Tibial nerve (tissue), 4 donors: ENCODE measurements at regions not wholly inside any gene's neighbourhood (a gene's known extent, or its start where the extent isn't known, plus 50 kb on each side); places are given as distances from the start of the nearest gene placed in this dataset.
"Not testable (repeated sequence)": the region's sequence is repeated elsewhere in the genome, so short reads cannot be mapped to it uniquely, and the experiment has no call there.

Experiments
- DNase-seq, 2 donors: peaks; one replicate each; pipeline ENCODE4 v3.0.0-alpha.2; 2019; ENCODE audit warnings: low spot score in 2 of 2
- H3K27ac ChIP-seq, 4 donors: fragments of 200-600 bp; sonication (generic) in 3 of 4; one replicate each; pipeline ENCODE4 v1.5.1; 2017 to 2019; ENCODE audit warnings: mild to moderate bottlenecking in 1 of 4
- H3K27me3 ChIP-seq, 2 donors: fragments of 200-600 bp; sonication (generic) in 1 of 2; one replicate each; pipeline versions ENCODE4 v1.5.1 to v1.6.0; 2017 to 2019
- H3K36me3 ChIP-seq, 3 donors: fragments of 200-600 bp; sonication (generic); one replicate each; pipeline ENCODE4 v1.5.1; 2018 to 2019
- H3K4me1 ChIP-seq, 4 donors: fragments of 200-600 bp; sonication (generic) in 3 of 4; one replicate each; pipeline ENCODE4 v1.5.1; 2017 to 2019
- H3K4me3 ChIP-seq, 4 donors: fragments of 200-600 bp; sonication (generic) in 3 of 4; one replicate each; pipeline ENCODE4 v1.5.1; 2017 to 2019; ENCODE audit warnings: mild to moderate bottlenecking in 1 of 4, moderate library complexity in 1 of 4
- H3K9me3 ChIP-seq, 4 donors: fragments of 200-600 bp; sonication (generic) in 3 of 4; one replicate each; pipeline ENCODE4 v1.5.1; 2017 to 2019
- CTCF ChIP-seq, 5 experiments: fragments of 200-600 bp in 3 of 5; fragments of 450-650 bp in 2 of 5; sonication (generic) in 3 of 5; IDR thresholded peaks; one replicate each; pipeline ENCODE4 v1.5.1; 2016 to 2019; ENCODE audit warnings: antibody characterized with exemption in 5 of 5, mild to moderate bottlenecking in 3 of 5, moderate library complexity in 2 of 5
- EP300 ChIP-seq, 2 donors: sonication (generic); formaldehyde crosslinking; IDR thresholded peaks; one replicate each; pipeline ENCODE4 v1.6.1; 2017; ENCODE audit warnings: antibody characterized with exemption in 2 of 2, mild to moderate bottlenecking in 1 of 2
- POLR2A ChIP-seq, 2 donors: fragments of 450-650 bp; IDR thresholded peaks; one replicate each; pipeline ENCODE4 v1.6.1; 2017; ENCODE audit warnings: antibody characterized with exemption in 2 of 2, mild to moderate bottlenecking in 2 of 2, moderate library complexity in 2 of 2
- WGBS, 2 donors: methylation state at CpG; one replicate each; pipeline ENCODE4 v1.1.5; 2018; 5-methylcytosine and 5-hydroxymethylcytosine counted together

- no peak for DNase-seq
- H3K9me3 ChIP-seq: no peaks in the 10 kb centered on the region
- H3K4me3 ChIP-seq: no peak overlapping the region
- no peak for TF ChIP-seq CTCF (IDR thresholded peaks at IDR 0.05)
- no peak for TF ChIP-seq POLR2A (IDR thresholded peaks at IDR 0.05)
- no peak for TF ChIP-seq EP300 (IDR thresholded peaks at IDR 0.05)
- H3K4me1 ChIP-seq: no peaks in the 10 kb centered on the region
- H3K27ac ChIP-seq: no peak overlapping the region
- 10 to 11% methylated on average over 1 of the region's 1 CpG for WGBS, 2 donors
- H3K27me3 ChIP-seq: no peaks in the 10 kb centered on the region
- no peaks in the 10 kb centered on the region for H3K36me3 ChIP-seq
These were observed 1355.5 kb downstream of the SUCLG1 start for GRCh38 chr2:83103613-83104012.

- H3K27ac ChIP-seq, H3K27me3 ChIP-seq, H3K9me3 ChIP-seq, H3K36me3 ChIP-seq, H3K4me3 ChIP-seq, H3K4me1 ChIP-seq, DNase-seq: not testable (repeated sequence)
- WGBS, 2 donors: 95 to 96% methylated on average over 15 of the region's 15 CpGs
These were observed 1370.0 kb downstream of the SUCLG1 start for GRCh38 chr2:83089051-83089450.

GRCh38 chr2:83085869-83086268 lies 1373.2 kb downstream of the SUCLG1 start:
- H3K4me3 ChIP-seq: no peak overlapping the region
- H3K27ac ChIP-seq: no peak overlapping the region
- DNase-seq: no peak
- WGBS, 2 donors: 90 to 94% methylated on average over 2 of the region's 2 CpGs
- H3K4me1 ChIP-seq: peaks cover 0 to 8% (median 0%) of the 10 kb centered on the region in 4 donors
- no peaks in the 10 kb centered on the region for H3K36me3 ChIP-seq
- no peaks in the 10 kb centered on the region for H3K27me3 ChIP-seq
- TF ChIP-seq CTCF (IDR thresholded peaks at IDR 0.05): no peak
- H3K9me3 ChIP-seq: no peaks in the 10 kb centered on the region

- H3K27ac ChIP-seq: no peak overlapping the region
- H3K4me1 ChIP-seq: peaks cover 0 to 8% (median 0%) of the 10 kb centered on the region in 4 donors
- no peak overlapping the region for H3K4me3 ChIP-seq
- no peaks in the 10 kb centered on the region for H3K27me3 ChIP-seq
- TF ChIP-seq POLR2A (IDR thresholded peaks at IDR 0.05) (no peak), EP300 (IDR thresholded peaks at IDR 0.05) (peak in 1 of 2 donors; percentile 21)
- DNase-seq: peak in 1 of 2 donors; percentile 6
- no peaks in the 10 kb centered on the region for H3K9me3 ChIP-seq
- H3K36me3 ChIP-seq: no peaks in the 10 kb centered on the region
- WGBS, 2 donors: 38 to 40% methylated on average over 6 of the region's 6 CpGs
These were observed 1377.0 kb downstream of the SUCLG1 start for GRCh38 chr2:83081826-83082690.

- 86 to 99% methylated on average over 2 of the region's 2 CpGs for WGBS, 2 donors
- H3K4me3 ChIP-seq: no peak overlapping the region
- TF ChIP-seq CTCF (IDR thresholded peaks at IDR 0.05): no peak
- no peak for TF ChIP-seq EP300 (IDR thresholded peaks at IDR 0.05)
- TF ChIP-seq POLR2A (IDR thresholded peaks at IDR 0.05): no peak
- H3K27ac ChIP-seq: no peak overlapping the region
- no peaks in the 10 kb centered on the region for H3K36me3 ChIP-seq
- H3K4me1 ChIP-seq: peaks cover 0 to 8% (median 0%) of the 10 kb centered on the region in 4 donors
- DNase-seq: no peak
- H3K9me3 ChIP-seq: no peaks in the 10 kb centered on the region
- H3K27me3 ChIP-seq: no peaks in the 10 kb centered on the region
These were observed 1380.1 kb downstream of the SUCLG1 start for GRCh38 chr2:83079007-83079406.

GRCh38 chr2:83072767-83073166 lies 1386.3 kb downstream of the SUCLG1 start:
- no peak for DNase-seq
- no peaks in the 10 kb centered on the region for H3K27me3 ChIP-seq
- no peaks in the 10 kb centered on the region for H3K36me3 ChIP-seq
- H3K4me1 ChIP-seq: no peaks in the 10 kb centered on the region
- TF ChIP-seq POLR2A (IDR thresholded peaks at IDR 0.05): no peak
- no peak for TF ChIP-seq EP300 (IDR thresholded peaks at IDR 0.05)
- TF ChIP-seq CTCF (IDR thresholded peaks at IDR 0.05): no peak
- H3K4me3 ChIP-seq: no peak overlapping the region
- no peaks in the 10 kb centered on the region for H3K9me3 ChIP-seq
- H3K27ac ChIP-seq: no peak overlapping the region
